Left ventricle myocardium inferior (tissue), 1 donor: ENCODE measurements at regions not wholly inside any gene's neighbourhood (a gene's known extent, or its start where the extent isn't known, plus 50 kb on each side); places are given as distances from the start of the nearest gene placed in this dataset.

Experiments used
- DNase-seq: peaks from one replicate; pipeline ENCODE4 v3.0.0-alpha.2; 2020
- H3K27ac ChIP-seq: fragments of 200-600 bp; replicated peaks from 2 replicates; pipeline ENCODE4 v1.8.0; 2021
- H3K27me3 ChIP-seq: fragments of 200-600 bp; 2 replicates; pipeline ENCODE4 v1.8.0; 2021; ENCODE audit warnings: low read depth
- H3K36me3 ChIP-seq: fragments of 200-600 bp; 2 replicates; pipeline ENCODE4 v1.8.0; 2021
- H3K4me1 ChIP-seq: fragments of 200-600 bp; 2 replicates; pipeline ENCODE4 v1.8.0; 2021
- H3K4me3 ChIP-seq: fragments of 200-600 bp; 2 replicates; pipeline ENCODE4 v1.8.0; 2021; ENCODE audit warnings: mild to moderate bottlenecking, moderate library complexity
- H3K9me3 ChIP-seq: fragments of 200-600 bp; replicated peaks from 2 replicates; pipeline ENCODE4 v1.8.0; 2021
- CTCF ChIP-seq: fragments of 200-600 bp; IDR thresholded peaks from 2 replicates; pipeline ENCODE4 v1.8.0; 2021; ENCODE audit warnings: antibody characterized with exemption, mild to moderate bottlenecking, borderline replicate concordance
- intact Hi-C: fragments of 100-400 bp; cut with micrococcal nuclease; formaldehyde crosslinking; loops from one replicate; pipeline ENCODE4 v1.11.0; 2022
- donor health status: DM: no; HTN: yes; CAD: no; lungs with severe emphysema.

GRCh38 chr10:45564303-45564959 lies 108.1 kb downstream of the ZFAND4 start:
- no peaks in the 10 kb centered on the region for H3K36me3 ChIP-seq
- no peaks in the 10 kb centered on the region for H3K9me3 ChIP-seq
- H3K4me3 ChIP-seq: no peak overlapping the region
- H3K27ac ChIP-seq: no peak overlapping the region
- H3K4me1 ChIP-seq: peaks cover 7% of the 10 kb centered on the region
- TF ChIP-seq CTCF: no peak
- no peaks in the 10 kb centered on the region for H3K27me3 ChIP-seq
- intact Hi-C loops: no loop called here
- no peak for DNase-seq

- DNase-seq: no peak
- Histone ChIP-seq H3K4me1 (peaks cover 20% of the 10 kb centered on the region), H3K9me3 (no peaks in the 10 kb centered on the region), H3K36me3 (no peaks in the 10 kb centered on the region), H3K27ac (no peak overlapping the region), H3K27me3 (no peaks in the 10 kb centered on the region), H3K4me3 (no peak overlapping the region)
- TF ChIP-seq CTCF: no peak
- intact Hi-C loops: no loop called here
Observed at GRCh38 chr10:45561952-45562351, 110.6 kb downstream of the ZFAND4 start.

- intact Hi-C loops: no loop called here
- DNase-seq: no peak
- Histone ChIP-seq H3K9me3 (no peaks in the 10 kb centered on the region), H3K4me1 (peaks cover 16% of the 10 kb centered on the region), H3K4me3 (no peak overlapping the region), H3K27me3 (no peaks in the 10 kb centered on the region), H3K27ac (no peak overlapping the region), H3K36me3 (no peaks in the 10 kb centered on the region)
- TF ChIP-seq CTCF: no peak
Observed at GRCh38 chr10:45560262-45560661, 112.3 kb downstream of the ZFAND4 start.

GRCh38 chr10:45558425-45558824 lies 114.1 kb downstream of the ZFAND4 start:
- Histone ChIP-seq H3K27me3 (no peaks in the 10 kb centered on the region), H3K4me1 (peaks cover 13% of the 10 kb centered on the region), H3K36me3 (no peaks in the 10 kb centered on the region), H3K27ac (no peak overlapping the region), H3K4me3 (no peak overlapping the region), H3K9me3 (no peaks in the 10 kb centered on the region)
- no peak for DNase-seq
- intact Hi-C loops: no loop called here
- no peak for TF ChIP-seq CTCF

- no peaks in the 10 kb centered on the region for H3K36me3 ChIP-seq
- H3K4me3 ChIP-seq: no peak overlapping the region
- intact Hi-C loops: no loop called here
- no peak for TF ChIP-seq CTCF
- H3K9me3 ChIP-seq: no peaks in the 10 kb centered on the region
- peaks cover 13% of the 10 kb centered on the region for H3K4me1 ChIP-seq
- DNase-seq: no peak
- no peak overlapping the region for H3K27ac ChIP-seq
- no peaks in the 10 kb centered on the region for H3K27me3 ChIP-seq
Observed at GRCh38 chr10:45557275-45557905, 115.2 kb downstream of the ZFAND4 start.
